Thyroid gland (tissue), 4 donors: ENCODE measurements at regions not wholly inside any gene's neighbourhood (a gene's known extent, or its start where the extent isn't known, plus 50 kb on each side); places are given as distances from the start of the nearest gene placed in this dataset.

Source experiments
- CTCF ChIP-seq, 6 experiments: fragments of 200-600 bp in 3 of 6; fragments of 450-650 bp in 3 of 6; sonication (generic) in 3 of 6; IDR thresholded peaks; one replicate each; pipeline ENCODE4 v1.5.1; 2016 to 2019; ENCODE audit warnings: antibody characterized with exemption in 6 of 6, mild to moderate bottlenecking in 2 of 6, inconsistent platforms in 1 of 6, moderate library complexity in 1 of 6
- POLR2A ChIP-seq, 2 donors: fragments of 450-650 bp; IDR thresholded peaks; one replicate each; pipeline ENCODE4 v1.6.1; 2017; ENCODE audit warnings: antibody characterized with exemption in 2 of 2, mild to moderate bottlenecking in 2 of 2, moderate library complexity in 1 of 2

GRCh38 chr18:71485611-71486010 lies 1058.5 kb downstream of the CBLN2 start:
- TF ChIP-seq CTCF (IDR thresholded peaks at IDR 0.05) (no peak), POLR2A (IDR thresholded peaks at IDR 0.05) (no peak)
